H9 (cell line): ENCODE measurements at regions not wholly inside any gene's neighbourhood (a gene's known extent, or its start where the extent isn't known, plus 50 kb on each side); places are given as distances from the start of the nearest gene placed in this dataset.

Experiments used
- DNase-seq: peaks from one replicate; pipeline ENCODE4 v3.0.0-alpha.2; 2017
- H2AFZ ChIP-seq: one replicate; pipeline ENCODE4 v1.6.1; 2013; ENCODE audit warnings: mild to moderate bottlenecking, low read length, control low read depth, moderate library complexity
- H2AK5ac ChIP-seq: 2 replicates; pipeline ENCODE4 v1.6.1; 2013; ENCODE audit warnings: low read length, control low read depth, mixed read lengths; ENCODE audit not compliant: insufficient read length
- H2BK120ac ChIP-seq: one replicate; pipeline ENCODE4 v1.6.1; 2013; ENCODE audit warnings: low read depth, mild to moderate bottlenecking, low read length, control low read depth, inconsistent platforms; ENCODE audit not compliant: poor library complexity, severe bottlenecking
- H2BK12ac ChIP-seq: 2 replicates; pipeline ENCODE4 v1.6.1; 2013; ENCODE audit warnings: low read length, control low read depth, mixed read lengths, low read depth; ENCODE audit not compliant: insufficient read length
- H2BK15ac ChIP-seq: 2 replicates; pipeline ENCODE4 v1.6.1; 2013; ENCODE audit warnings: low read depth, low read length, control low read depth
- H2BK20ac ChIP-seq: one replicate; pipeline ENCODE4 v1.6.1; 2013; ENCODE audit warnings: low read depth, mild to moderate bottlenecking, low read length, control low read depth, inconsistent platforms; ENCODE audit not compliant: poor library complexity, severe bottlenecking
- H2BK5ac ChIP-seq: 2 replicates; pipeline ENCODE4 v1.6.1; 2013; ENCODE audit warnings: low read length, control low read depth, mixed read lengths; ENCODE audit not compliant: insufficient read length
- H3K14ac ChIP-seq: 2 replicates; pipeline ENCODE4 v1.6.1; 2013; ENCODE audit warnings: low read length, control low read depth; ENCODE audit not compliant: insufficient read depth
- H3K18ac ChIP-seq: 2 replicates; pipeline ENCODE4 v1.6.1; 2013; ENCODE audit warnings: low read depth, mild to moderate bottlenecking, mixed read lengths, low read length, control low read depth; ENCODE audit not compliant: insufficient read length
- H3K23ac ChIP-seq: 2 replicates; pipeline ENCODE4 v1.6.1; 2013; ENCODE audit warnings: low read length, control low read depth, mixed read lengths, low read depth; ENCODE audit not compliant: insufficient read length
- H3K23me2 ChIP-seq: 2 replicates; pipeline ENCODE4 v1.6.1; 2013; ENCODE audit warnings: low read depth, mild to moderate bottlenecking, mixed read lengths, low read length, control low read depth; ENCODE audit not compliant: insufficient read length, poor library complexity, severe bottlenecking
- H3K27ac ChIP-seq: 2 replicates; pipeline ENCODE4 v1.5.1; 2013; ENCODE audit warnings: low read length, control low read depth, mixed read lengths, low read depth; ENCODE audit not compliant: insufficient read length
- H3K27me3 ChIP-seq: 2 replicates; pipeline ENCODE4 v1.6.1; 2013; ENCODE audit warnings: low read length, control low read depth, inconsistent platforms; ENCODE audit not compliant: insufficient read depth
- H3K4ac ChIP-seq: 2 replicates; pipeline ENCODE4 v1.6.1; 2013; ENCODE audit warnings: low read depth, mild to moderate bottlenecking, control low read depth, inconsistent platforms, low read length, moderate library complexity
- H3K4me1 ChIP-seq: 2 replicates; pipeline ENCODE4 v1.6.1; 2013; ENCODE audit warnings: low read length, control low read depth, inconsistent platforms; ENCODE audit not compliant: insufficient read depth
- H3K4me2 ChIP-seq: 2 replicates; pipeline ENCODE4 v1.6.1; 2013; ENCODE audit warnings: low read length, control low read depth, mixed read lengths; ENCODE audit not compliant: insufficient read length, insufficient read depth
- H3K56ac ChIP-seq: 2 replicates; pipeline ENCODE4 v1.6.1; 2013; ENCODE audit warnings: low read depth, mild to moderate bottlenecking, mixed read lengths, low read length, control low read depth; ENCODE audit not compliant: insufficient read length
- H3K79me1 ChIP-seq: 2 replicates; pipeline ENCODE4 v1.6.1; 2013; ENCODE audit warnings: low read depth, mild to moderate bottlenecking, moderate library complexity, low read length, control low read depth, inconsistent platforms; ENCODE audit not compliant: insufficient read depth, poor library complexity, severe bottlenecking
- H3K79me2 ChIP-seq: 2 replicates; pipeline ENCODE4 v1.6.1; 2013; ENCODE audit warnings: low read length, control low read depth, inconsistent platforms; ENCODE audit not compliant: insufficient read depth
- H3K9ac ChIP-seq: 2 replicates; pipeline ENCODE4 v1.6.1; 2013; ENCODE audit warnings: low read length, control low read depth, mixed read lengths; ENCODE audit not compliant: insufficient read length; ENCODE audit errors: extremely low read depth
- H3K9me3 ChIP-seq: one replicate; pipeline ENCODE4 v1.6.1; 2013; ENCODE audit warnings: low read depth, low read length, inconsistent platforms; ENCODE audit not compliant: control insufficient read depth
- H3T11ph ChIP-seq: one replicate; pipeline ENCODE4 v1.6.1; 2013; ENCODE audit warnings: mild to moderate bottlenecking, low read length, control low read depth, inconsistent platforms
- H4K20me1 ChIP-seq: one replicate; pipeline ENCODE4 v1.6.1; 2013; ENCODE audit not compliant: control insufficient read depth, insufficient read length, insufficient read depth
- H4K5ac ChIP-seq: 2 replicates; pipeline ENCODE4 v1.6.1; 2013; ENCODE audit warnings: low read depth, mild to moderate bottlenecking, mixed read lengths, low read length, control low read depth; ENCODE audit not compliant: insufficient read length
- H4K8ac ChIP-seq: replicated peaks from 2 replicates; pipeline ENCODE4 v1.6.1; 2013; ENCODE audit warnings: low read length, control low read depth, mixed read lengths, low read depth; ENCODE audit not compliant: insufficient read length
- H4K91ac ChIP-seq: 2 replicates; pipeline ENCODE4 v1.6.1; 2013; ENCODE audit warnings: low read depth, mild to moderate bottlenecking, moderate library complexity, mixed read lengths, low read length, control low read depth; ENCODE audit not compliant: insufficient read length
- H3K27ac Mint-ChIP-seq, 3 experiments: 2 replicates in 2 of 3; 3 replicates in 1 of 3; pipeline ENCODE4 v1.8.0; 2020 to 2021; ENCODE audit warnings: mixed read lengths in 3 of 3, mild to moderate bottlenecking in 1 of 3, moderate library complexity in 1 of 3
- H3K27me3 Mint-ChIP-seq: 2 replicates; pipeline ENCODE4 v1.8.0; 2021; ENCODE audit warnings: low read depth, mild to moderate bottlenecking, moderate library complexity, mixed read lengths
- H3K36me3 Mint-ChIP-seq, 3 experiments: 2 replicates in 2 of 3; 3 replicates in 1 of 3; pipeline ENCODE4 v1.8.0; 2020 to 2021; ENCODE audit warnings: low read depth in 3 of 3, mixed read lengths in 3 of 3; ENCODE audit not compliant: insufficient read depth in 1 of 3
- H3K4me1 Mint-ChIP-seq, 2 experiments: 2 replicates each; pipeline ENCODE4 v1.8.0; 2020; ENCODE audit warnings: mixed read lengths in 2 of 2
- H3K4me3 Mint-ChIP-seq, 2 experiments: 2 replicates in 1 of 2; 3 replicates in 1 of 2; pipeline ENCODE4 v1.8.0; 2020 to 2021; ENCODE audit warnings: mild to moderate bottlenecking in 2 of 2, mixed read lengths in 2 of 2, moderate library complexity in 1 of 2
- H3K9me3 Mint-ChIP-seq, 2 experiments: 2 replicates in 1 of 2; 3 replicates in 1 of 2; pipeline ENCODE4 v1.8.0; 2020; ENCODE audit warnings: mild to moderate bottlenecking in 2 of 2, mixed read lengths in 2 of 2, moderate library complexity in 1 of 2
- CTCF ChIP-seq: fragments of 200-600 bp; sonication (generic); conservative IDR thresholded peaks from 3 replicates; pipeline ENCODE4 v1.8.0; 2021; ENCODE audit warnings: antibody characterized with exemption, mild to moderate bottlenecking
- WGBS: extraction: QIAGEN DNeasy Blood & Tissue Kit; methylation state at CpG from one replicate; pipeline ENCODE4 v1.1.7; 2013; ENCODE audit warnings: missing lambda C conversion rate, low lambda C conversion rate, mixed read lengths; ENCODE audit not compliant: insufficient read length; ENCODE audit errors: extremely low coverage; 5-methylcytosine and 5-hydroxymethylcytosine counted together

- Mint-ChIP-seq H3K9me3 (no peaks in the 10 kb centered on the region), H3K36me3 (no peaks in the 10 kb centered on the region), H3K4me3 (no peak overlapping the region), H3K27me3 (no peaks in the 10 kb centered on the region; the same call in 1 of the 2 replicates), H3K4me1 (peaks cover 5% of the 10 kb centered on the region in 2 experiments), H3K27ac (no peak overlapping the region)
- TF ChIP-seq CTCF, result no peak
- Histone ChIP-seq H3K9ac (no peak overlapping the region), H3K4me1 (no peaks in the 10 kb centered on the region), H4K5ac (no peak overlapping the region), H3K79me2 (no peaks in the 10 kb centered on the region), H3T11ph (no peak overlapping the region), H3K4me2 (no peak overlapping the region), H3K27ac (no peak overlapping the region), H4K8ac (no peak overlapping the region), H2BK120ac (no peak overlapping the region), H2BK12ac (no peak overlapping the region), H3K9me3 (no peaks in the 10 kb centered on the region), H2BK15ac (no peak overlapping the region), H3K56ac (no peak overlapping the region), H2BK5ac (no peak overlapping the region), H3K14ac (no peak overlapping the region), H2AK5ac (no peak overlapping the region), H3K79me1 (no peaks in the 10 kb centered on the region), H3K4ac (no peak overlapping the region), H4K20me1 (no peaks in the 10 kb centered on the region), H2AFZ (no peak overlapping the region), H4K91ac (no peak overlapping the region), H3K27me3 (no peaks in the 10 kb centered on the region), H2BK20ac (no peak overlapping the region), H3K18ac (no peak overlapping the region), H3K23me2 (no peaks in the 10 kb centered on the region), H3K23ac (no peak overlapping the region)
- DNase-seq, result no peak
- WGBS, result no CpG with 5 or more reads among the region's 5 CpGs
Observed at GRCh38 chr10:83685458-83685857, 453.9 kb upstream of the GHITM start.
